MCF 10A (cell line): ENCODE measurements at regions not wholly inside any gene's neighbourhood (a gene's known extent, or its start where the extent isn't known, plus 50 kb on each side); places are given as distances from the start of the nearest gene placed in this dataset.

Experiments
- BruUV-seq: library from RNA; stranded (reverse); fragments of 400-500 nt; replicated peaks from 2 replicates; lab custom pipeline; 2021; lab: Mats Ljungman, UMichigan
- CTCF ChIA-PET: fragments of 300-600 bp; sonication (Branson Sonifier 250); formaldehyde crosslinking; extraction: SDS; loops from one replicate; lab custom pipeline; 2021; ENCODE audit warnings: antibody characterized with exemption, inconsistent platforms; lab: Yijun Ruan, JAX
- POLR2A ChIA-PET: fragments of 300-600, 350-650 bp; sonication (Branson Sonifier 250); formaldehyde crosslinking; extraction: SDS; loops from one replicate; lab custom pipeline; 2020; ENCODE audit warnings: antibody characterized with exemption, inconsistent platforms; lab: Yijun Ruan, JAX
- DNase-seq: peaks from one replicate; pipeline ENCODE4 v3.0.0-alpha.2; 2018; ENCODE audit not compliant: unreplicated experiment
- H3K27ac Mint-ChIP-seq: one replicate; pipeline ENCODE4 v1.8.0; 2022; ENCODE audit warnings: mild to moderate bottlenecking, low read depth, mixed read lengths; ENCODE audit not compliant: unreplicated experiment
- H3K27me3 Mint-ChIP-seq: one replicate; pipeline ENCODE4 v1.8.0; 2022; ENCODE audit warnings: mixed read lengths; ENCODE audit not compliant: insufficient read depth, unreplicated experiment
- H3K36me3 Mint-ChIP-seq: one replicate; pipeline ENCODE4 v1.8.0; 2022; ENCODE audit warnings: mild to moderate bottlenecking, moderate library complexity, mixed read lengths; ENCODE audit not compliant: insufficient read depth, unreplicated experiment
- H3K4me1 Mint-ChIP-seq: one replicate; pipeline ENCODE4 v1.8.0; 2022; ENCODE audit warnings: mixed read lengths; ENCODE audit not compliant: insufficient read depth, unreplicated experiment
- H3K4me3 Mint-ChIP-seq: one replicate; pipeline ENCODE4 v1.8.0; 2022; ENCODE audit warnings: mild to moderate bottlenecking, moderate library complexity, mixed read lengths; ENCODE audit not compliant: unreplicated experiment
- H3K9me3 Mint-ChIP-seq: one replicate; pipeline ENCODE4 v1.8.0; 2022; ENCODE audit warnings: mixed read lengths; ENCODE audit not compliant: unreplicated experiment
- intact Hi-C: fragments of 100-400 bp; cut with micrococcal nuclease; formaldehyde crosslinking; loops from 2 replicates; pipeline ENCODE4 v1.14.1; 2022
- TF ChIP-seq, protein P1 (sequence below): fragments of 200-600 bp; IDR thresholded peaks from one replicate; pipeline ENCODE4 v1.8.0; 2022; ENCODE audit warnings: antibody characterized with exemption, mild to moderate bottlenecking; ENCODE audit not compliant: unreplicated experiment

DNA sequence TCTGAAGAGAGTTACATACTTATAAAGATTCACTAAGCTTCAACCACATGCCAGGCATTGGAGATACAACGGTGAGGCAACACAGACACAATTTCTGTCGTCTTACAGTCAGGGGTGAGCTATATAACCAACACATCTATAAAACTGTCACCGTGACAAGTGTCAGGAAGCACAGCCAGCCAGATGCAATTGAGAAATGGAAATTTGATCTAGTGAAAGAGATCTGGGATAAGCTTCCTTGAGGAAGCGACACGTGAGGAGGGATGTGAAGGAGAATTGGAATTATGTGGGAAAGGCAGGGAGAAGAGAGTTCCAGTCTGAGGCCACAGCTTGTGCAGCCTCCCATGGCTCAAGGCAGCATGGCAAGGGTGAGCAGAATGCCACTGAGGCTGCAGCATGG is 50.9 kb upstream of the ZNF354B start:
- DNase-seq: no peak
- Mint-ChIP-seq H3K4me1 (no peaks in the 10 kb centered on the region), H3K4me3 (no peak overlapping the region), H3K36me3 (no peaks in the 10 kb centered on the region), H3K27ac (no peak overlapping the region), H3K9me3 (no peaks in the 10 kb centered on the region), H3K27me3 (no peaks in the 10 kb centered on the region)
- TF ChIP-seq, protein P1, sequence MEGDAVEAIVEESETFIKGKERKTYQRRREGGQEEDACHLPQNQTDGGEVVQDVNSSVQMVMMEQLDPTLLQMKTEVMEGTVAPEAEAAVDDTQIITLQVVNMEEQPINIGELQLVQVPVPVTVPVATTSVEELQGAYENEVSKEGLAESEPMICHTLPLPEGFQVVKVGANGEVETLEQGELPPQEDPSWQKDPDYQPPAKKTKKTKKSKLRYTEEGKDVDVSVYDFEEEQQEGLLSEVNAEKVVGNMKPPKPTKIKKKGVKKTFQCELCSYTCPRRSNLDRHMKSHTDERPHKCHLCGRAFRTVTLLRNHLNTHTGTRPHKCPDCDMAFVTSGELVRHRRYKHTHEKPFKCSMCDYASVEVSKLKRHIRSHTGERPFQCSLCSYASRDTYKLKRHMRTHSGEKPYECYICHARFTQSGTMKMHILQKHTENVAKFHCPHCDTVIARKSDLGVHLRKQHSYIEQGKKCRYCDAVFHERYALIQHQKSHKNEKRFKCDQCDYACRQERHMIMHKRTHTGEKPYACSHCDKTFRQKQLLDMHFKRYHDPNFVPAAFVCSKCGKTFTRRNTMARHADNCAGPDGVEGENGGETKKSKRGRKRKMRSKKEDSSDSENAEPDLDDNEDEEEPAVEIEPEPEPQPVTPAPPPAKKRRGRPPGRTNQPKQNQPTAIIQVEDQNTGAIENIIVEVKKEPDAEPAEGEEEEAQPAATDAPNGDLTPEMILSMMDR: no peak
- BruUV-seq: no TSS peak
- intact Hi-C loops: no loop called here
- ChIA-PET CTCF (interaction anchor here (1.6 to 1.9 kb wide), 2 partner anchors 16 to 21 kb away, joined by 5 read pairs; no protein-coding TSS in a partner anchor), POLR2A (interaction anchor here (1.0 to 2.5 kb wide), 3 partner anchors 9 to 21 kb away, joined by 3 to 10 read pairs (median 9); no protein-coding TSS in a partner anchor)

DNA sequence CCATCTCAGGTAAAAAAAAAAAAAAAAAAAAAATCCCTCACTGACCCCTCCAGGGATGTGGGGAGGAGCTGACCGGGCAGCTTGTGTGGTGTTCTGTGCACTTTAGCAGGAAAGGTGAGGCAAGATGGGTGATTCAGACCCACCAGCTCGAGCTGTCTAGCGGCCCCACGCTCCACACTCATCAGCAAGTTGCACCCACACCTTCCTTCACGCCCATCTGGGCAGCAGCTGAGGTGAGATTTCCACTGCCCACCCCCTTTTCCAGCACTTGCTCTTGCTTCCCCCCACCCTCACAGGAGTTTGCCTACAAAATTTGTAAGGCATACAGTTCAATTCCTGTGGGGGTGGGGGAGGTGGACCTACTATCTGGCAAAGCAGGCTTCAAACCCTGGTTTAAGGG is 58.7 kb upstream of the ZNF354B start:
- TF ChIP-seq, protein P1: no peak
- CTCF ChIA-PET: no interaction called here
- Mint-ChIP-seq H3K4me3 (no peak overlapping the region), H3K27ac (no peak overlapping the region), H3K36me3 (no peaks in the 10 kb centered on the region), H3K4me1 (no peaks in the 10 kb centered on the region), H3K27me3 (no peaks in the 10 kb centered on the region), H3K9me3 (peaks cover 16% of the 10 kb centered on the region)
- BruUV-seq: no TSS peak
- no peak for DNase-seq
- intact Hi-C loops: no loop called here
- POLR2A ChIA-PET: interaction anchor here (1.0 to 2.8 kb wide), 2 partner anchors 10 to 13 kb away, joined by 3 to 15 read pairs; no protein-coding TSS in a partner anchor

DNA sequence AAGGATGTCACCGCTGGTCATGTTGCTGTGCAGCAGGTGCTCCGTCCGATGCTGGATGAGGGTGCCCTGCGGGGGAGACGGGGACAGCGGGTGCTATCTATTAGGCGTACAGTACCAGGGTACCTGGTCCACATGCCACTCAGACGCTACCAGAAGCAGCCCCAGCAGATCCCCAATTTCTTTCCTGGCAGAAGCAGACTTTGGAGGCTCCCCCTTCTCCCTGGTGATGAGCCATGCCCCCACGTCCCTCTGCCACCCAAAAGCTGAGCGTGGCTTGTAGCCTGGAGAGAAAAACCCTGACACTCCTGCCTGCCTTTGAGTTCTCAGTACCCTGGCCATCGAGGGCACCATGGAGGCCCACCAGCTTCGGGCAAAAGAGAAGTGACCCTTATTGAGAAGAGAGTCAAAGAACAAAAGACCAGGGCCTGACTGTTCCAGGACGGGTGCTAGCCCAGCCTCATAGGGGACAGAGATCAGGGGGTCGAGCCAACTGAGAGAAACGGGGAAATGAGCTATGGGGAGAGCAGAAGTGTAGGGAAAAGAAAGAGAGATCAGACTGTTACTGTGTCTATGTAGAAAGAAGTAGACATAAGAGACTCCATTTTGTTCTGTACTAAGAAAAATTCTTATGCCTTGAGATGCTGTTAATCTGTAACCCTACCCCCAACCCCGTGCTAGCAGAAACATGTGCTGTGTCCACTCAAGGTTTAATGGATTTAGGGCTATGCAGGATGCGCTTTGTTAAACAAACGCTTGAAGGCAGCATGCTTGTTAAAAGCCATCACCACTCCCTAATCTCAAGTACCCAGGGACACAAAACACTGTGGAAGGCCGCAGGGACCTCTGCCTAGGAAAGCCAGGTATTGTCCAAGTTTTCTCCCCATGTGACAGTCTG is 62.0 kb upstream of the ZNF354B start:
- DNase-seq: no peak
- Mint-ChIP-seq H3K9me3 (peaks cover 16% of the 10 kb centered on the region), H3K27me3 (no peaks in the 10 kb centered on the region), H3K4me3 (no peak overlapping the region), H3K36me3 (no peaks in the 10 kb centered on the region), H3K27ac (no peak overlapping the region), H3K4me1 (no peaks in the 10 kb centered on the region)
- no TSS peak for BruUV-seq
- ChIA-PET POLR2A (no interaction called here), CTCF (no interaction called here)
- TF ChIP-seq, protein P1: no peak
- intact Hi-C loops: no loop called here

DNA sequence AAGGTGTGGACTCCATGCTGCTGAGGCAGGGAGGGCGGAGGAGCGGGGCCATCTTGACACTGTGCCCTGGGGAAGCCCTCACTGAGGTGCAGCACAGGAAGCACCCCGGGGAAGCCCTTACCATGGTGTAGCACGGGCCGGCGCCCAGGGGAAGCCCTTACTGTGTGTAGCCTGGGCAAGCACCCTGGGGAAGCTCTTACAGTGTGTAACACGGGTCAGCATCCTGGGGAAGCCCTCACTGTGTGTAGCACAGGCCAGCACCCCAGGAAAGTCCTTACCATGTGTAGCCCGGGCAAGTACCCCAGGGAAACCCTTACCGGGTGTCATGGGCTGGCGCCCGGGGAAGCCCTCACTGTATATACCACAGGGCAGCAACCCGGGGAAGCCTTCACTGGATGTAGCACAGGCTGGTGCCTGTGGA is 62.6 kb upstream of the ZNF354B start:
- no peaks in the 10 kb centered on the region for H3K36me3 Mint-ChIP-seq
- POLR2A ChIA-PET: no interaction called here
- H3K4me1 Mint-ChIP-seq: no peaks in the 10 kb centered on the region
- CTCF ChIA-PET: no interaction called here
- intact Hi-C loops: no loop called here
- H3K4me3 Mint-ChIP-seq: no peak overlapping the region
- no TSS peak for BruUV-seq
- H3K9me3 Mint-ChIP-seq: peaks cover 16% of the 10 kb centered on the region
- TF ChIP-seq, protein P1: no peak
- no peaks in the 10 kb centered on the region for H3K27me3 Mint-ChIP-seq
- no peak for DNase-seq
- no peak overlapping the region for H3K27ac Mint-ChIP-seq
